A549 (cell line): ENCODE measurements at regions not wholly inside any gene's neighbourhood (a gene's known extent, or its start where the extent isn't known, plus 50 kb on each side); places are given as distances from the start of the nearest gene placed in this dataset.

Experiments
- POLR2A ChIP-seq: IDR thresholded peaks from 2 replicates; pipeline ENCODE4 v1.6.1; 2012; ENCODE audit warnings: mild to moderate bottlenecking, low read length
- TF ChIP-seq, protein P1 (sequence below): fragments of 450-650 bp; IDR thresholded peaks from 2 replicates; pipeline ENCODE4 v1.6.1; 2014; ENCODE audit warnings: antibody characterized with exemption

DNA sequence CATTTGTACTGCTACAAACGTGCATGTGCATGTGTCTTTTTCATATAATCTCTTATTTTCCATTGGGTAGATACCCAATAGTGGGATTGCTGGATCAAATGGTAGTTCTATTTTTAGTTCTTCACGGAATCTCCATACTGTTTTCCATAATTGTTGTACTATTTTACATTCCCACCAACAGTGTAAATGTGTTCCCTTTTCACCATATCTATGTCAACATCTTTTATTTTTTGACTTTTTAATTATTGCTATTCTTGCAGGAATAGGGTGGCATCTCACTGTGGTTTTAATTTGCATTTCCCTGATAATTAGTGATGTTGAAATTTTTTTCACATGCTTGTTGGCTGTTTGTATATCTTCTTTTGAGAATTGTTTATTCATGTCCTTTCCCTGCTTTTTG lies 59.3 kb upstream of the PACRGL start:
- no peak for TF ChIP-seq POLR2A
- TF ChIP-seq, protein P1, sequence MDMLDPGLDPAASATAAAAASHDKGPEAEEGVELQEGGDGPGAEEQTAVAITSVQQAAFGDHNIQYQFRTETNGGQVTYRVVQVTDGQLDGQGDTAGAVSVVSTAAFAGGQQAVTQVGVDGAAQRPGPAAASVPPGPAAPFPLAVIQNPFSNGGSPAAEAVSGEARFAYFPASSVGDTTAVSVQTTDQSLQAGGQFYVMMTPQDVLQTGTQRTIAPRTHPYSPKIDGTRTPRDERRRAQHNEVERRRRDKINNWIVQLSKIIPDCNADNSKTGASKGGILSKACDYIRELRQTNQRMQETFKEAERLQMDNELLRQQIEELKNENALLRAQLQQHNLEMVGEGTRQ = no peak
